ENCODE measurements at regions not wholly inside any gene's neighbourhood (a gene's known extent, or its start where the extent isn't known, plus 50 kb on each side); places are given as distances from the start of the nearest gene placed in this dataset.

DNA sequence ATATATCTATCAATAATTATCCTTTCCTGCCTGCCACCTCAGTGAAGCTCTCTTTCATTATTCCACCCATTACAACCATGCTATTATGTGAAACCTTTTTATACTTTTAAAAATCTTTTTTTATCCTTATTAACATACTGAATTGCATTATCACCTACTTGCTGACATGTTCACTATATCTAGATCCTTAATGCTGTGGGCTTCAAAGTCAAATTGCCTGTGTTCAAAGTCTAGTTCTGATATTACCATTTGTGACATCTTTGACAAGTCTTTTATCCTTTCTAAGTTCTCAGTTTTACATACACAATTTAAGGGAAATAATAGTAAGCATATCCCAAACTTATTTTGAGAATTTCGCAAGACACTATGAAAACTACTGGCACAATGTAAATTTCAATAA is 2239.4 kb downstream of the LRRC4C start:
- Histone ChIP-seq H4K8ac (replicated peaks; ENCODE audit: insufficient read length, low read depth, low read length) (no peak overlapping the region), H4K20me1 (ENCODE audit: control insufficient read depth, insufficient read depth, insufficient read length) (no peaks in the 10 kb centered on the region), H3K79me1 (ENCODE audit: insufficient read depth, low read depth, low read length, poor library complexity, severe bottlenecking) (no peaks in the 10 kb centered on the region), H2BK12ac (ENCODE audit: insufficient read length, low read depth, low read length) (no peak overlapping the region), H2BK120ac (ENCODE audit: low read depth, low read length, poor library complexity, severe bottlenecking) (no peak overlapping the region), H2BK15ac (ENCODE audit: low read depth, low read length) (no peak overlapping the region), H3K9me3 (ENCODE audit: control insufficient read depth, low read depth, low read length) (no peaks in the 10 kb centered on the region), H3K4me2 (ENCODE audit: insufficient read depth, insufficient read length, low read length) (no peak overlapping the region), H2BK20ac (ENCODE audit: low read depth, low read length, poor library complexity, severe bottlenecking) (no peak overlapping the region), H3K9ac (ENCODE audit: extremely low read depth, insufficient read length, low read length) (no peak overlapping the region), H2BK5ac (ENCODE audit: insufficient read length, low read length) (no peak overlapping the region), H4K91ac (ENCODE audit: insufficient read length, low read depth, low read length) (no peak overlapping the region), H3K23me2 (ENCODE audit: insufficient read length, low read depth, low read length, poor library complexity, severe bottlenecking) (no peaks in the 10 kb centered on the region), H3K18ac (ENCODE audit: insufficient read length, low read depth, low read length) (no peak overlapping the region), H2AK5ac (ENCODE audit: insufficient read length, low read length) (no peak overlapping the region), H3K79me2 (ENCODE audit: insufficient read depth, low read length) (no peaks in the 10 kb centered on the region), H3K14ac (ENCODE audit: insufficient read depth, low read length) (no peak overlapping the region), H3K4me1 (ENCODE audit: insufficient read depth, low read length) (no peaks in the 10 kb centered on the region), H2AFZ (ENCODE audit: low read length) (no peak overlapping the region), H3T11ph (ENCODE audit: low read length) (no peak overlapping the region), H3K27me3 (ENCODE audit: insufficient read depth, low read length) (no peaks in the 10 kb centered on the region), H3K23ac (ENCODE audit: insufficient read length, low read depth, low read length) (no peak overlapping the region), H4K5ac (ENCODE audit: insufficient read length, low read depth, low read length) (no peak overlapping the region), H3K4ac (ENCODE audit: low read depth, low read length) (no peak overlapping the region), H3K27ac (ENCODE audit: insufficient read length, low read depth, low read length) (no peak overlapping the region), H3K56ac (ENCODE audit: insufficient read length, low read depth, low read length) (no peak overlapping the region)
- DNase-seq: no peak
- TF ChIP-seq CTCF (conservative IDR thresholded peaks at IDR 0.05): no peak
- peaks cover 0 to 2% (median 0%) of the 10 kb centered on the region in 3 experiments; a peak in 1 of 7 replicates for H3K36me3 Mint-ChIP-seq (ENCODE audit: insufficient read depth in 1 of 3, low read depth in 3 of 3)
- H3K4me3 Mint-ChIP-seq: no peak overlapping the region
- H3K4me1 Mint-ChIP-seq: no peaks in the 10 kb centered on the region
- H3K27ac Mint-ChIP-seq: no peak overlapping the region
- no CpG with 5 or more reads among the region's 1 CpG for WGBS (ENCODE audit: extremely low coverage, insufficient read length, low lambda C conversion rate)
- peaks cover 0 to 7% of the 10 kb centered on the region in 2 experiments; a peak in 4 of 5 replicates for H3K9me3 Mint-ChIP-seq
- H3K27me3 Mint-ChIP-seq (ENCODE audit: low read depth): no peaks in the 10 kb centered on the region
